SJSA1 (cell line): ENCODE measurements at regions not wholly inside any gene's neighbourhood (a gene's known extent, or its start where the extent isn't known, plus 50 kb on each side); places are given as distances from the start of the nearest gene placed in this dataset.

Experiments used
- DNase-seq, 2 experiments: peaks; one replicate each; pipeline ENCODE4 v3.0.0-alpha.2; 2015 to 2020; ENCODE audit warnings: low spot score in 2 of 2, low read depth in 1 of 2
- H3K27ac ChIP-seq: fragments of 250-450 bp; sonication (Bioruptor Pico); 2 replicates; pipeline ENCODE4 v1.5.1; 2020; ENCODE audit warnings: mild to moderate bottlenecking, moderate library complexity
- H3K27me3 ChIP-seq: fragments of 250-450 bp; sonication (Bioruptor Pico); replicated peaks from 2 replicates; pipeline ENCODE4 v1.5.1; 2020; ENCODE audit warnings: mild to moderate bottlenecking, moderate library complexity
- H3K36me3 ChIP-seq: fragments of 250-450 bp; sonication (Bioruptor Pico); 2 replicates; pipeline ENCODE4 v1.5.1; 2020; ENCODE audit warnings: mild to moderate bottlenecking
- H3K4me1 ChIP-seq: fragments of 250-450 bp; sonication (Bioruptor Pico); replicated peaks from 2 replicates; pipeline ENCODE4 v1.6.1; 2021; ENCODE audit warnings: mild to moderate bottlenecking
- H3K4me3 ChIP-seq: fragments of 250-450 bp; sonication (Bioruptor Pico); 2 replicates; pipeline ENCODE4 v1.5.1; 2020; ENCODE audit warnings: mild to moderate bottlenecking
- H3K9me3 ChIP-seq: fragments of 250-450 bp; sonication (Bioruptor Pico); replicated peaks from 2 replicates; pipeline ENCODE4 v1.5.1; 2020; ENCODE audit warnings: mild to moderate bottlenecking

- Histone ChIP-seq H3K4me3 (no peak overlapping the region), H3K27me3 (no peaks in the 10 kb centered on the region), H3K4me1 (no peaks in the 10 kb centered on the region), H3K27ac (no peak overlapping the region), H3K9me3 (no peaks in the 10 kb centered on the region; the same call in 1 of the 2 replicates), H3K36me3 (no peaks in the 10 kb centered on the region)
- DNase-seq: no peak
Observed at GRCh38 chr1:80847904-80848303, 952.8 kb upstream of the ADGRL2 start.

- no peak overlapping the region for H3K4me3 ChIP-seq
- no peak for DNase-seq
- H3K36me3 ChIP-seq: no peaks in the 10 kb centered on the region
- no peak overlapping the region for H3K27ac ChIP-seq
- H3K4me1 ChIP-seq: no peaks in the 10 kb centered on the region
- H3K27me3 ChIP-seq: no peaks in the 10 kb centered on the region
- no peaks in the 10 kb centered on the region; the same call in 1 of the 2 replicates for H3K9me3 ChIP-seq
Observed at GRCh38 chr1:80846966-80847365, 953.8 kb upstream of the ADGRL2 start.

- Histone ChIP-seq H3K4me1 (no peaks in the 10 kb centered on the region), H3K4me3 (no peak overlapping the region), H3K36me3 (no peaks in the 10 kb centered on the region), H3K9me3 (no peaks in the 10 kb centered on the region), H3K27ac (no peak overlapping the region), H3K27me3 (no peaks in the 10 kb centered on the region)
- no peak for DNase-seq
Observed at GRCh38 chr1:80842796-80843195, 957.9 kb upstream of the ADGRL2 start.

GRCh38 chr1:80841261-80841660 lies 959.5 kb upstream of the ADGRL2 start:
- H3K36me3 ChIP-seq: no peaks in the 10 kb centered on the region
- no peaks in the 10 kb centered on the region for H3K9me3 ChIP-seq
- H3K27me3 ChIP-seq: no peaks in the 10 kb centered on the region
- DNase-seq: no peak
- no peaks in the 10 kb centered on the region for H3K4me1 ChIP-seq
- H3K27ac ChIP-seq: no peak overlapping the region
- H3K4me3 ChIP-seq: no peak overlapping the region

GRCh38 chr1:80837066-80837465 lies 963.7 kb upstream of the ADGRL2 start:
- Histone ChIP-seq H3K4me1 (no peaks in the 10 kb centered on the region), H3K36me3 (no peaks in the 10 kb centered on the region), H3K9me3 (no peaks in the 10 kb centered on the region), H3K27ac (no peak overlapping the region), H3K4me3 (no peak overlapping the region), H3K27me3 (no peaks in the 10 kb centered on the region)
- no peak for DNase-seq

GRCh38 chr1:80836505-80836904 lies 964.2 kb upstream of the ADGRL2 start:
- no peak overlapping the region for H3K27ac ChIP-seq
- no peaks in the 10 kb centered on the region for H3K9me3 ChIP-seq
- no peaks in the 10 kb centered on the region for H3K36me3 ChIP-seq
- no peak overlapping the region for H3K4me3 ChIP-seq
- no peaks in the 10 kb centered on the region for H3K4me1 ChIP-seq
- no peaks in the 10 kb centered on the region for H3K27me3 ChIP-seq
- DNase-seq: no peak

- H3K4me1 ChIP-seq: no peaks in the 10 kb centered on the region
- H3K4me3 ChIP-seq: no peak overlapping the region
- H3K9me3 ChIP-seq: no peaks in the 10 kb centered on the region
- H3K36me3 ChIP-seq: no peaks in the 10 kb centered on the region
- DNase-seq: no peak
- H3K27me3 ChIP-seq: no peaks in the 10 kb centered on the region
- no peak overlapping the region for H3K27ac ChIP-seq
Observed at GRCh38 chr1:80827666-80828065, 973.1 kb upstream of the ADGRL2 start.

GRCh38 chr1:80825067-80825466 lies 975.7 kb upstream of the ADGRL2 start:
- no peaks in the 10 kb centered on the region for H3K27me3 ChIP-seq
- H3K4me1 ChIP-seq: no peaks in the 10 kb centered on the region
- no peak overlapping the region for H3K4me3 ChIP-seq
- no peaks in the 10 kb centered on the region for H3K36me3 ChIP-seq
- H3K9me3 ChIP-seq: no peaks in the 10 kb centered on the region
- H3K27ac ChIP-seq: no peak overlapping the region
- no peak for DNase-seq

GRCh38 chr1:80818211-80818610 lies 982.5 kb upstream of the ADGRL2 start:
- no peaks in the 10 kb centered on the region for H3K9me3 ChIP-seq
- no peak overlapping the region for H3K27ac ChIP-seq

GRCh38 chr1:80807981-80808380 lies 992.8 kb upstream of the ADGRL2 start:
- no peak for DNase-seq
- no peaks in the 10 kb centered on the region for H3K9me3 ChIP-seq
- H3K4me3 ChIP-seq: no peak overlapping the region
- no peaks in the 10 kb centered on the region for H3K36me3 ChIP-seq
- no peaks in the 10 kb centered on the region for H3K4me1 ChIP-seq
- no peaks in the 10 kb centered on the region for H3K27me3 ChIP-seq
- no peak overlapping the region for H3K27ac ChIP-seq

More at GRCh38 chr1:80818211-80818610, 982.5 kb upstream of the ADGRL2 start:
- Histone ChIP-seq H3K4me1 (no peaks in the 10 kb centered on the region), H3K4me3 (no peak overlapping the region), H3K27me3 (no peaks in the 10 kb centered on the region), H3K36me3 (no peaks in the 10 kb centered on the region)
- no peak for DNase-seq

- Histone ChIP-seq H3K4me3 (no peak overlapping the region), H3K36me3 (no peaks in the 10 kb centered on the region)
- DNase-seq: no peak
Observed at GRCh38 chr1:80806431-80806830, 994.3 kb upstream of the ADGRL2 start.

GRCh38 chr1:80801695-80802094 lies 999.0 kb upstream of the ADGRL2 start:
- no peak overlapping the region for H3K27ac ChIP-seq
- H3K36me3 ChIP-seq: no peaks in the 10 kb centered on the region
- DNase-seq: no peak
- no peaks in the 10 kb centered on the region for H3K9me3 ChIP-seq
- no peak overlapping the region for H3K4me3 ChIP-seq
- no peaks in the 10 kb centered on the region for H3K27me3 ChIP-seq
- H3K4me1 ChIP-seq: no peaks in the 10 kb centered on the region

More at GRCh38 chr1:80806431-80806830, 994.3 kb upstream of the ADGRL2 start:
- Histone ChIP-seq H3K9me3 (no peaks in the 10 kb centered on the region), H3K27ac (no peak overlapping the region), H3K4me1 (no peaks in the 10 kb centered on the region), H3K27me3 (no peaks in the 10 kb centered on the region)

- Histone ChIP-seq H3K4me3 (no peak overlapping the region), H3K27me3 (no peaks in the 10 kb centered on the region), H3K4me1 (no peaks in the 10 kb centered on the region), H3K36me3 (no peaks in the 10 kb centered on the region), H3K9me3 (no peaks in the 10 kb centered on the region), H3K27ac (no peak overlapping the region)
- DNase-seq: no peak
Observed at GRCh38 chr1:80799457-80799856, 1001.3 kb upstream of the ADGRL2 start.

GRCh38 chr1:80779275-80779674 lies 1021.5 kb upstream of the ADGRL2 start:
- Histone ChIP-seq H3K27ac (no peak overlapping the region), H3K4me1 (no peaks in the 10 kb centered on the region), H3K9me3 (no peaks in the 10 kb centered on the region), H3K36me3 (no peaks in the 10 kb centered on the region), H3K4me3 (no peak overlapping the region), H3K27me3 (no peaks in the 10 kb centered on the region)
- no peak for DNase-seq

GRCh38 chr1:80778094-80778840 lies 1022.5 kb upstream of the ADGRL2 start:
- Histone ChIP-seq H3K4me1 (no peaks in the 10 kb centered on the region), H3K36me3 (no peaks in the 10 kb centered on the region), H3K9me3 (no peaks in the 10 kb centered on the region), H3K27ac (no peak overlapping the region), H3K27me3 (no peaks in the 10 kb centered on the region), H3K4me3 (no peak overlapping the region)
- no peak for DNase-seq
